ENCODE measurements at regions not wholly inside any gene's neighbourhood (a gene's known extent, or its start where the extent isn't known, plus 50 kb on each side); places are given as distances from the start of the nearest gene placed in this dataset.
A peak's percentile ranks its signal among the peaks of the same experiment; 100 is the strongest.
"Not testable (repeated sequence)": the region's sequence is repeated elsewhere in the genome, so short reads cannot be mapped to it uniquely, and the experiment has no call there.

GRCh38 chr13:89382981-89383380 is 1711.8 kb downstream of the SLITRK5 start:
- ATAC-seq = no peak
- no peak for TF ChIP-seq CTCF (IDR thresholded peaks at IDR 0.05)

GRCh38 chr13:89383891-89384290 is 1712.7 kb downstream of the SLITRK5 start:
- FAIRE-seq = no peak
- no peak for DNase-seq
- no peak for ATAC-seq
- H3K4me1 ChIP-seq = no peaks in the 10 kb centered on the region
- WGBS, 2 donors = 76 to 77% methylated on average over 1 of the region's 1 CpG
- no peak overlapping the region for H3K27ac ChIP-seq
- intact Hi-C loops (cut with DNase I) = no loop called here
- TF ChIP-seq CTCF (IDR thresholded peaks at IDR 0.05) = no peak
- H3K9me3 ChIP-seq = no peaks in the 10 kb centered on the region
- H3K27me3 ChIP-seq = no peaks in the 10 kb centered on the region
- H3K36me3 ChIP-seq = no peaks in the 10 kb centered on the region
- no peak overlapping the region for H3K4me3 ChIP-seq

More at GRCh38 chr13:89382981-89383380, 1711.8 kb downstream of the SLITRK5 start:
- no peak for FAIRE-seq
- Histone ChIP-seq H3K27me3 (no peaks in the 10 kb centered on the region), H3K9me3 (no peaks in the 10 kb centered on the region), H3K4me1 (no peaks in the 10 kb centered on the region), H3K36me3 (no peaks in the 10 kb centered on the region), H3K27ac (no peak overlapping the region), H3K4me3 (no peak overlapping the region)
- DNase-seq = no peak
- WGBS, 2 donors = 88 to 90% methylated on average over 3 of the region's 3 CpGs
- intact Hi-C loops (cut with DNase I) = loop anchor here in 1 of 3 donors (1.0 kb wide), 1 partner anchor 10 kb away; no protein-coding TSS in a partner anchor

GRCh38 chr13:89393758-89394304 is 1722.7 kb downstream of the SLITRK5 start:
- no peaks in the 10 kb centered on the region for H3K27me3 ChIP-seq
- ATAC-seq = no peak
- no peak overlapping the region for H3K4me3 ChIP-seq
- no peak for FAIRE-seq
- no peak for TF ChIP-seq CTCF (IDR thresholded peaks at IDR 0.05)
- intact Hi-C loops (cut with DNase I) = loop anchor here in 1 of 3 donors (1.0 kb wide), 1 partner anchor 12 kb away; no protein-coding TSS in a partner anchor
- 47 to 55% methylated on average over 4 of the region's 4 CpGs for WGBS, 2 donors
- H3K9me3 ChIP-seq = peaks cover 0 to 4% (median 0%) of the 10 kb centered on the region in 4 donors
- H3K27ac ChIP-seq = no peak overlapping the region
- DNase-seq = no peak
- no peaks in the 10 kb centered on the region for H3K36me3 ChIP-seq
- H3K4me1 ChIP-seq = no peaks in the 10 kb centered on the region

GRCh38 chr13:89401264-89401675 is 1730.1 kb downstream of the SLITRK5 start:
- Histone ChIP-seq H3K36me3 (no peaks in the 10 kb centered on the region), H3K4me3 (no peak overlapping the region), H3K9me3 (no peaks in the 10 kb centered on the region), H3K27me3 (no peaks in the 10 kb centered on the region), H3K4me1 (peaks cover 0 to 17% (median 10%) of the 10 kb centered on the region in 3 donors), H3K27ac (peak overlapping the region in 1 of 4 donors; percentile 12)
- WGBS, 2 donors = 6% methylated on average over 2 of the region's 2 CpGs
- DNase-seq (no peak), ATAC-seq (peak; percentile 61 to 92 (median 88)), FAIRE-seq (no peak)
- no peak for TF ChIP-seq CTCF (IDR thresholded peaks at IDR 0.05)
- intact Hi-C loops (cut with DNase I) = no loop called here

- Histone ChIP-seq H3K4me3 (no peak overlapping the region), H3K4me1 (peaks cover 0 to 17% (median 10%) of the 10 kb centered on the region in 3 donors), H3K36me3 (no peaks in the 10 kb centered on the region), H3K9me3 (no peaks in the 10 kb centered on the region), H3K27me3 (no peaks in the 10 kb centered on the region), H3K27ac (no peak overlapping the region)
- ATAC-seq = no peak
- 100% methylated on average over 1 of the region's 1 CpG for WGBS, 2 donors
- intact Hi-C loops (cut with DNase I) = no loop called here
- no peak for DNase-seq
- FAIRE-seq = no peak
- no peak for TF ChIP-seq CTCF (IDR thresholded peaks at IDR 0.05)
Measured at GRCh38 chr13:89402211-89402610, 1731.0 kb downstream of the SLITRK5 start.

- ATAC-seq; H3K27ac ChIP-seq; FAIRE-seq; H3K27me3 ChIP-seq; H3K36me3 ChIP-seq; DNase-seq; H3K4me3 ChIP-seq; intact Hi-C loops (cut with DNase I); H3K9me3 ChIP-seq: not testable (repeated sequence)
- peaks cover 0 to 17% (median 7%) of the 10 kb centered on the region in 3 donors for H3K4me1 ChIP-seq
- WGBS, 2 donors = 87 to 88% methylated on average over 6 of the region's 6 CpGs
Measured at GRCh38 chr13:89406096-89406495, 1734.9 kb downstream of the SLITRK5 start.
